HG03432 (cell line): ENCODE measurements at regions not wholly inside any gene's neighbourhood (a gene's known extent, or its start where the extent isn't known, plus 50 kb on each side); places are given as distances from the start of the nearest gene placed in this dataset.

Experiments used
- ATAC-seq: cut with Tn5 transposase; IDR thresholded peaks from one replicate; pipeline ENCODE4 v1.9.1; 2021; ENCODE audit warnings: mild to moderate bottlenecking, moderate library complexity; ENCODE audit not compliant: unreplicated experiment

- no peak for ATAC-seq
Observed at GRCh38 chr15:39108021-39108420, 472.9 kb upstream of the THBS1 start.

- no peak for ATAC-seq
Observed at GRCh38 chr15:39110336-39110735, 470.5 kb upstream of the THBS1 start.

GRCh38 chr15:39110746-39111145 is 470.1 kb upstream of the THBS1 start:
- no peak for ATAC-seq

GRCh38 chr15:39113741-39114140 is 467.1 kb upstream of the THBS1 start:
- no peak for ATAC-seq

GRCh38 chr15:39114690-39115378 is 466.0 kb upstream of the THBS1 start:
- no peak for ATAC-seq

- ATAC-seq, result no peak
Observed at GRCh38 chr15:39115379-39116057, 465.4 kb upstream of the THBS1 start.

GRCh38 chr15:39118510-39118909 is 462.4 kb upstream of the THBS1 start:
- no peak for ATAC-seq

GRCh38 chr15:39124155-39124552 is 456.7 kb upstream of the THBS1 start:
- ATAC-seq, result no peak

GRCh38 chr15:39124553-39125171 is 456.2 kb upstream of the THBS1 start:
- ATAC-seq, result no peak

- no peak for ATAC-seq
Observed at GRCh38 chr15:39125226-39125625, 455.7 kb upstream of the THBS1 start.

- no peak for ATAC-seq
Observed at GRCh38 chr15:39125904-39126303, 455.0 kb upstream of the THBS1 start.

- ATAC-seq, result no peak
Observed at GRCh38 chr15:39127151-39127790, 453.6 kb upstream of the THBS1 start.

- ATAC-seq, result no peak
Observed at GRCh38 chr15:39127925-39128617, 452.8 kb upstream of the THBS1 start.

- ATAC-seq, result no peak
Observed at GRCh38 chr15:39128746-39129145, 452.1 kb upstream of the THBS1 start.

- no peak for ATAC-seq
Observed at GRCh38 chr15:39130556-39131379, 450.1 kb upstream of the THBS1 start.

- ATAC-seq, result no peak
Observed at GRCh38 chr15:39131609-39132008, 449.3 kb upstream of the THBS1 start.

GRCh38 chr15:39132070-39132469 is 448.8 kb upstream of the THBS1 start:
- no peak for ATAC-seq

- ATAC-seq, result no peak
Observed at GRCh38 chr15:39132954-39133600, 447.8 kb upstream of the THBS1 start.

- ATAC-seq, result no peak
Observed at GRCh38 chr15:39134282-39134681, 446.6 kb upstream of the THBS1 start.

- no peak for ATAC-seq
Observed at GRCh38 chr15:39135989-39136388, 444.9 kb upstream of the THBS1 start.
